HFFc6 (cell line): ENCODE measurements at regions not wholly inside any gene's neighbourhood (a gene's known extent, or its start where the extent isn't known, plus 50 kb on each side); places are given as distances from the start of the nearest gene placed in this dataset.
A peak's percentile ranks its signal among the peaks of the same experiment; 100 is the strongest.

ENCODE experiments used
- DNase-seq: peaks from one replicate; pipeline ENCODE4 v3.0.0-alpha.2; 2018
- H3K27ac Mint-ChIP-seq: 2 replicates; pipeline ENCODE4 v1.8.0; 2020; ENCODE audit warnings: mild to moderate bottlenecking, mixed read lengths
- H3K27me3 Mint-ChIP-seq: 2 replicates; pipeline ENCODE4 v1.8.0; 2021; ENCODE audit warnings: mild to moderate bottlenecking, moderate library complexity, mixed read lengths; ENCODE audit not compliant: insufficient read depth
- H3K36me3 Mint-ChIP-seq: 2 replicates; pipeline ENCODE4 v1.8.0; 2021; ENCODE audit warnings: low read depth, mixed read lengths
- H3K4me1 Mint-ChIP-seq: 2 replicates; pipeline ENCODE4 v1.8.0; 2020; ENCODE audit warnings: low read depth, mixed read lengths
- H3K4me3 Mint-ChIP-seq: 2 replicates; pipeline ENCODE4 v1.8.0; 2020; ENCODE audit warnings: mild to moderate bottlenecking, moderate library complexity, mixed read lengths
- H3K9me3 Mint-ChIP-seq: 2 replicates; pipeline ENCODE4 v1.8.0; 2020; ENCODE audit warnings: mild to moderate bottlenecking, mixed read lengths
- TF ChIP-seq, protein P1 (sequence below): fragments of 200-600 bp; sonication (generic); IDR thresholded peaks from 2 replicates; pipeline ENCODE4 v1.5.0; 2021; ENCODE audit warnings: antibody characterized with exemption, mild to moderate bottlenecking

DNA sequence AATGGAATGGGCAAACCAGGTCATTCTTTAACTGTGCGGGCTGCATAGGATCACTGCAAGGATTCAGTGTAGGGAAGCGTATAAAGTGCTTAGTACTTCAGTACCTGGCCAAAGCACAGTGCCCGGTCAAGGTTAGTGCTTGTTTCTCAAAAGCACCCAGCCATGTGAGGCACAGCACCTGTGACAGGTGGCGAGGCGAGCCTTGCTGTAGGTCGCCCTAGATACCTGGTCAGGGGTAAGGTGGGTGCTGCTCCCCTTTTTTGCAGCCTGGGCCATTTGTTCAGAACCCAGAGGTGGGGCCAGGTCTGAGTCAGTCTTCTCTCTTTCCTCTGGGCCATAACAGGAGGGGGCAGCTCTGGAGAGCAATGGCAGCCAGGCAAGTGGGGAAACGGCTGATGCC, 172.0 kb downstream of the IRF8 start:
- Mint-ChIP-seq H3K27ac (no peak overlapping the region), H3K9me3 (no peaks in the 10 kb centered on the region), H3K4me1 (peaks cover 20% of the 10 kb centered on the region), H3K36me3 (no peaks in the 10 kb centered on the region), H3K27me3 (peaks cover 16% of the 10 kb centered on the region), H3K4me3 (no peak overlapping the region)
- DNase-seq, result no peak
- TF ChIP-seq, protein P1, sequence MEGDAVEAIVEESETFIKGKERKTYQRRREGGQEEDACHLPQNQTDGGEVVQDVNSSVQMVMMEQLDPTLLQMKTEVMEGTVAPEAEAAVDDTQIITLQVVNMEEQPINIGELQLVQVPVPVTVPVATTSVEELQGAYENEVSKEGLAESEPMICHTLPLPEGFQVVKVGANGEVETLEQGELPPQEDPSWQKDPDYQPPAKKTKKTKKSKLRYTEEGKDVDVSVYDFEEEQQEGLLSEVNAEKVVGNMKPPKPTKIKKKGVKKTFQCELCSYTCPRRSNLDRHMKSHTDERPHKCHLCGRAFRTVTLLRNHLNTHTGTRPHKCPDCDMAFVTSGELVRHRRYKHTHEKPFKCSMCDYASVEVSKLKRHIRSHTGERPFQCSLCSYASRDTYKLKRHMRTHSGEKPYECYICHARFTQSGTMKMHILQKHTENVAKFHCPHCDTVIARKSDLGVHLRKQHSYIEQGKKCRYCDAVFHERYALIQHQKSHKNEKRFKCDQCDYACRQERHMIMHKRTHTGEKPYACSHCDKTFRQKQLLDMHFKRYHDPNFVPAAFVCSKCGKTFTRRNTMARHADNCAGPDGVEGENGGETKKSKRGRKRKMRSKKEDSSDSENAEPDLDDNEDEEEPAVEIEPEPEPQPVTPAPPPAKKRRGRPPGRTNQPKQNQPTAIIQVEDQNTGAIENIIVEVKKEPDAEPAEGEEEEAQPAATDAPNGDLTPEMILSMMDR, result no peak

DNA sequence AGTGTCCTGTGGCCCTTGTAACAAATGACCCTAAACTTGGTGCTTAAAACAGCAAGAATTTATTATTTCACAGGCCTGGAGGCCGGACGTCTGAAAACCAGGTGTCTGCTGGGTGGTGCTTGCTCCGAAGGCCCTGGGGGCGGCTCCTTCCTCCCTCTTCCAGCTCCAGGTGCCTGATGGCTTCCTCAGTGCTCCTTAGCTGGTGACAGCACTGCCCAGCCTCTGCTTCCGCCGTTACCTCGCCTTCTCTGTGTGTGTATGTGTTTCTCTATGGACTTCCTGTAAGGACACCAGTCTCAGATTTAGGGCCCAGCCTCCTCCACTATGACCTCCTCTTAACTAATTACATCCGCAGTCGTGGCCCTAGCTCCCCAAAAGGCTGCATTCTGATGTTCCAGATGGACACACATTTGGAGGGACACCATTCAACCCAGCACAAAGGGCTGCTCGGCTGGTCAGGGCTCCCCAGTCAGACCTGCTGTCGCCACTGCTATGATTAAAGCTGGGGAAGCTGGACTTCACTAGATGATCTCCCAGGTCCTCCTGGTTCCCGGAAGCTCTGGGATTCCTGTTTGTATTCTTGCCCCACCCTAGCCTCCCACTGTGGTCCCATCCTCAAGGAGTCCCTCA, 172.8 kb downstream of the IRF8 start:
- Mint-ChIP-seq H3K4me1 (peaks cover 20% of the 10 kb centered on the region), H3K36me3 (no peaks in the 10 kb centered on the region), H3K4me3 (no peak overlapping the region), H3K27me3 (peaks cover 16% of the 10 kb centered on the region), H3K9me3 (no peaks in the 10 kb centered on the region), H3K27ac (no peak overlapping the region)
- no peak for DNase-seq
- TF ChIP-seq, protein P1, result no peak

DNA sequence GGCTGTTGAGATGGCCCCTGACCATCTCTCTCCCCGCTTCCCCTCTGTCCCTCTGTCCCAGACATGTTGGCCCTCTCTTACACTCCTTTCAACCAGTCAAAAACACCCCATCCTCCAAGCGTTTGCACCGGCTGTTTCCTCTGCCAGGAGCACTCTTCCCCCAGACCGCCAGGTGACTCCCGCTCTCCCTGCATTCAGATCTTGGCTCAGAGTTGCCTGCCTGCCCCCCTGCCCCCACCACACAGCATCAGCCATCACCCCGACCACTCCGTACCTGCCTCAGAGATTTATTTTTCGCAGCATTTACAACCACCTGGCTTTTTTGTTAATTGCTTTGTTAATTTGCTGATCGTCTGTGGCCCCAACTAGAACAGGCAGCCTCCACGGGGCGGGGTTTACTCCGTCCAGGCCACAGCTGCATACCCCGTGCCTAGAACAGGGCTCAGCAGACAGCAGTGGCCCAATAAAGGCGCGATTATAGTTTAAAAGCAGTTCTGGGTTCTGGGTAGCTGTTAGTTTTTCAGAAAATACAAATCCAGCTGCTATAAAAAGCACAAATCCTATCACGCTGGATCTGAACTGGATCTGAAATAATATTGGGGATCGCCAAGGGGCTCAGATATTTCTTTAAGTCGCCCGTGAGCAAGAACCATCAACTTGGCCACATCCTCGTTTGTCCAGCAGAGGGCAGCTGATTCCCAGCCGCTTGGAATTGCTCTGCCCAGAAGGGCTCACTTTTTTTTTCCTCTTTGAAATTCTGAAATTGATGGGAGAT, 173.6 kb downstream of the IRF8 start:
- DNase-seq, result peak; percentile 57
- H3K36me3 Mint-ChIP-seq, result no peaks in the 10 kb centered on the region
- no peaks in the 10 kb centered on the region for H3K9me3 Mint-ChIP-seq
- H3K4me1 Mint-ChIP-seq, result peaks cover 22% of the 10 kb centered on the region
- peaks cover 24% of the 10 kb centered on the region for H3K27me3 Mint-ChIP-seq
- TF ChIP-seq, protein P1, result peak; percentile 94
- H3K27ac Mint-ChIP-seq, result no peak overlapping the region
- no peak overlapping the region for H3K4me3 Mint-ChIP-seq

DNA sequence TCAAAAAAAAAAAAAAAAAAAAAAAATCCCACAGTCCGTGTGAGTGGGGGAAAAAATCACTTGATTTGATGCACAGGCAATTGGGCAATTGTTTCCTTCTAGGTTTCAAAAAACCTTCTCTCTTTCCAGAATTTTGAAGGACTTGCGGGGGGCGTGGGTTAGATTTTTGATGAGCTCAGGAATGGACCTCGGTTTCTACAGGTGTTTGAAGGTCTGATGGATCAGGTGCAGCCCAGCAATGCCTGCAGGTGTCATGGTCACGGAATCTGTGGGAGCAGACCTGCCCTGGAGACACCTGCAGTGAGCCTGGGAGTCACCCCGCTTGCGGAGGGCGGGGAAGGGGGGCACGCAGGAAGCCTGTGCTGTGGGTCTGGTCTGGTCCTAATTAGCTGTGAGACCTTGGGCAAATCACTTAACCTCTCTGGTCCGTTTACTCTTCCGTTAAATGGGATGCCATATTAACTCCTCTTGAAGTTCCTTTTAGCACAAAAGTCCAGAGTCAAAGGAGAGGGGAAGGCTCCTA, 174.2 kb downstream of the IRF8 start:
- Mint-ChIP-seq H3K4me1 (peaks cover 28% of the 10 kb centered on the region), H3K9me3 (no peaks in the 10 kb centered on the region), H3K4me3 (no peak overlapping the region), H3K27ac (no peak overlapping the region), H3K36me3 (no peaks in the 10 kb centered on the region), H3K27me3 (peaks cover 28% of the 10 kb centered on the region)
- DNase-seq, result no peak
- TF ChIP-seq, protein P1, result peak; percentile 69

DNA sequence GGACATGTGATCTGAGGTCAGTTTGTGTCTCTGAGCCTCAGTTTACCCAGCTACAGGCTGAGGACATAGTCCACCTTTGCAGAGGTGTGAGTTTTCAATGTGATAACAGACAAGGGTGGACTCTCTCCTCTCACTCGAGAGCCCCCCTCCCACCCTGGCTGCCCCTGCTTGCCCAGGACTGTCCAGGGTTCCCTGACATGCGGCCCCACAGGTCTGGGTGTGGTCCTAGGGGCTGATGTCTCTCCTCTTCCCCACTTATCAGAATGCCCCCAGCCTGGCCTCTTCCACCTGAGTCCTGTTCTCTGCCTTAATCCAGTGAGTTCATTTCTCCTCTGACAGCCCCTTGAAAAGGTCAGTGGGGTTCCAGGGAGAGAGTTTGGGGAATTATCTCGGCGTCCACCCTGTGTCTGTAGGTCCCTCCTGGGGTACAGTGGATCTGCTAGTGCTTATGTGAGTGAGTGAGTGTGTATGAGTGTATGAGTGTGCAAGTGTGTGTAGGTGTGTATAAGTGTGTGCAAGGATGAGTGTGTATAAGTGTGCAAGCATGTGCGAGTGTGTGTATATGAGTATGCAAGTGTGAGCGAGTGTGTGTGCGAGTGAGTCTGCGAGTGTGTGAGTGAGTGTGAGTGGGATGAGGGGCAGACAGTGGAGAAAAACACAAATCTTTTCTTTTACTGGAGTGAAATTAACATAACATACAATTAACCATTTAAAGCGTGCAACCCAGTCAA, 175.0 kb downstream of the IRF8 start:
- no peaks in the 10 kb centered on the region for H3K36me3 Mint-ChIP-seq
- DNase-seq, result no peak
- H3K9me3 Mint-ChIP-seq, result no peaks in the 10 kb centered on the region
- peaks cover 31% of the 10 kb centered on the region for H3K4me1 Mint-ChIP-seq
- no peak overlapping the region for H3K4me3 Mint-ChIP-seq
- H3K27ac Mint-ChIP-seq, result no peak overlapping the region
- TF ChIP-seq, protein P1, result no peak
- peaks cover 35% of the 10 kb centered on the region for H3K27me3 Mint-ChIP-seq
